GM21526 (cell line): ENCODE measurements at regions not wholly inside any gene's neighbourhood (a gene's known extent, or its start where the extent isn't known, plus 50 kb on each side); places are given as distances from the start of the nearest gene placed in this dataset.
"Not testable (repeated sequence)": the region's sequence is repeated elsewhere in the genome, so short reads cannot be mapped to it uniquely, and the experiment has no call there.

Experiments
- ATAC-seq: cut with Tn5 transposase; IDR thresholded peaks from one replicate; pipeline ENCODE4 v1.9.1; 2021; ENCODE audit warnings: moderate library complexity; ENCODE audit not compliant: unreplicated experiment, low FRiP score

DNA sequence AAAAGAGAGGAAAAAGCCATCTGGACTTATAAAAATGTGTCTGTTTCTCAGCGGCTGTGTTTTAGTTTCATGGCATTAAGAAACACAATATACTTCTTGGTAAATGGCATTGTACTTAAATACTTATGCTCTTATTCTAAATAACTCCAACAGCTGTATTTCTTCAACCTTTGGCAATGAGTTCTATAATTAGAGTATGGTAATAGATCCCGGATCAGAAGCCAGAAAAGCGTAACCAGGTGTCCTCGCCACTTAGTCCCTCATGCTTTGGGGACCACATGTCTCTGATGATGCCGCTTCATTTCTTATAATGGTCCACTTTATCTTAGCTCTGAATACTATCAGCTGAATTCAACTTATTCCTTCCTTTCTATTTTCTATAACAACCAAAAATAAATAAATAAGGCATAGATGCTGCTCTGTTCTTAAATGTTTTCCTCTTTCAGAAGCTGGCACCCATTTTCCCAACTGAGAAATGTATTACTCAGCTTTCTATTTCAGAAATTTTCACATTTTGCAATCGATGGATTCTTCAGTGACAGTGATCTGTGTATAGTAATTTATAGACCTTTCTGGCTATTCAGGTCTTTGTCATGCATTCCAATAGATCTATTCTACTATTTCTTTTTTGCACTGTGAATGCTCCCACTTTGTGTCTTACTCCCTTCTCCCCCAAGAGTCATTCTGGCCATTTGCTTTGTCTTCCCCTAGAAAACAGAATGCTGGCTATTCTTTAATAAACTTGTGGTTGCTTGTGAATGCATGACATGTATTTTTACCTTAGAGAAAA, 87.6 kb upstream of the KBTBD8 start:
- ATAC-seq: no peak

DNA sequence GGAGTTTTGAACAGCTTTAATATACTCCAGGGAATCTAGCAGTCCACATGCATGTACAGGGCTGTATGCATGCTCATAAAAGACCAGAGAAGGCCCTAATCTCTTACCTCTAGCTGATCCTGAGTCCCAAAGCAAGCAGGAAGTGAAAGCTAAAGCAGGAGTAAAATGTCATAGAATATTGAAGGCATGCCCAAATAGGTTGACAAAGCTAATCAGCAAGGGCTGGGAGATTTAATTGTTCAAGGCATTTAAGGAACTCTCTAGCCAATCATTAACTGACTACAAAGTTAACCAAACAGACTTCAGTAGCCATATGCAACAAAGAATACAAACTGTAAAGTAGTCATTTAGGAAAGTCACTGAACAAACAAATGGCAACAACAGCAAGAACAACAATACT, 85.8 kb upstream of the KBTBD8 start:
- no peak for ATAC-seq

DNA sequence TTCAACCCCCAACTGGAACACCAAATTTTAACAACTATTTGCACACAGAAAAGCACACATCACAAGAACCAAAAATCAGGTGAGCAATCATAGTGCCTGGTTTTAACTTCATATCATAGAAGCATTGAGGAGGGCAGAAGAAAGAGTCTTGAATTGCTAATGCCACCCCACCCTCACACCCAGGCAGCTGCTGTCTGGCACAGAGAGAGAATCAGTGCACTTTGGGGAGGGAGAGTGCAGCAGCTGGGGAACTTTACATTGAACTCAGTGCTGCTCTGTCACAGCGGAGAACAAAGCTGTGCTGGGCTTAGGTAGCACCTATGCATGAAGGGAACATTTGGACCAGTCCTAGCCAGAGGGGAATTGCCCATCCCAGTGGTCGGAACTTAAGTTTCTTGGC, 76.0 kb upstream of the KBTBD8 start:
- no peak for ATAC-seq

DNA sequence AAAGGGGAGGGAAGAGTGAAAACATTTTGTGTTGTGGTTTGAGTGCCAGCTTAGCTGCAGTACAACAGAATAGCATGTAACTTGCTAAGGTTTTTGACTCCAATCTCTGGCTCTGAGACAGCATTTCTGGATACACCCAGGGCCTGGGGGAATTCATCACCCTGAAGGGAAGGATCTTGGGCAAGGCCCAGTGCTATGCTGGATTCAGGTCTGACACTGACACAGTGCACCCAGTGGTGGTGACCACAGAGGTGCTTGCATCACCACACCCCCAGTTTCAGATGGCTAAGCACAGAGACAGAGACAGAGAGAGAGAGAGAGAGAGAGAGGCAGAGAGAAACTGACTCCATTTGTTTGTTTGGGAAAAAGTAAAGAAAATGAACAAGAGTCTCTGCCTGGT, 74.1 kb upstream of the KBTBD8 start:
- no peak for ATAC-seq

DNA sequence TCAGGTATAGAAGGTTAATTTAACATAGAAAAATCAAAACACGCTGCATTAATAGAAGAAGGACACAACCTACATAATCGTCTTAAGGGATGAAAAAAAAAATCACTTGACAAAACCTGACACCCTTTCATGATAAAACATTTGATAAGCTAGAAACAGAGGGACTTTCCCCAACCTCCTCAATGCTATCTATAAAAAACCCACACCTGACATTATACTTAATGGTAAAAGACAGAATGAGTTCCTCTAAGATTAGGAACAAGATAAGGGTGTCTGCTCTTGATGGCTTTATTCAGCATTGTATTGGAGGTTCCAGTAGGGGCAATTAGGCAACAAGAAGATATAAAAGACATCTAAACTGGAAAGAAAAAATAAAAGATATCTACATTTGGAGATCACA, 69.9 kb upstream of the KBTBD8 start:
- ATAC-seq: no peak

DNA sequence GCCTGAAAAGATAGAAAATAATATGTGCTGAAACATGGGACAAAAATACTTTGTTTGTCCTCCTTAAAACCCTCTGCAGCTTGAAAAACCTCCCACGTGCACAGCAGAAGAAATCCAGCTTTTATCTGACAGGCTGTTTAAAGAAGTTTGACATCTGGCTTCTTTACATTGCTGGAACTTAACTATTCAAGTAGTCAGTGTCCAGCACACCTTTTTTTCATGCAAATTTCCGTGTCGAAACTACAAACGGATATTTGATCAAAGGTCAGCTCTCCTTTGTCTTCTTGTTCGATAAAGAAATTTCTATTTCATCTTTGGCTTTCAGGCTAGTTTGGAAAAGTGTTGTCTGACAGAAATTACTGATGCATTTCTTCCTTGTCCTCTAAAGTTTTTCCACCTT, 66.8 kb upstream of the KBTBD8 start:
- ATAC-seq: no peak

DNA sequence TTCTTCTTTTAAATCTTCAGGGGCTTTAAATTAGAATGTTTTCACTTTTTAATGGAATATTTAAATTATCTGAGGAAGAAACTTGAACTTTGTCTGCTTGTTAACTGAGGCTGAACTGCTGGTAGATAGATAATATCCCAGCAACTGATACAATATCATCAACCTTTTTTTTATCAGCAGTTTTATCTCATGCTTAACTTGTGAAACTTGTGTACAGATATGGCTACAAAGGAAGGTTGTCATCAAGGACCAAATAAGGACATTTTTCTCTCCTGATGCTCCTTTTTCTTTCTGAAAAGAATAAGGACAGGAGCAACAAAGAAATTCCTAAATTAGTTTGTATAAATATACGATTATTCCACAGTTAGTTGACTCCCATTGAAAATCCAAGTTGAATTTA, 66.4 kb upstream of the KBTBD8 start:
- ATAC-seq: no peak

DNA sequence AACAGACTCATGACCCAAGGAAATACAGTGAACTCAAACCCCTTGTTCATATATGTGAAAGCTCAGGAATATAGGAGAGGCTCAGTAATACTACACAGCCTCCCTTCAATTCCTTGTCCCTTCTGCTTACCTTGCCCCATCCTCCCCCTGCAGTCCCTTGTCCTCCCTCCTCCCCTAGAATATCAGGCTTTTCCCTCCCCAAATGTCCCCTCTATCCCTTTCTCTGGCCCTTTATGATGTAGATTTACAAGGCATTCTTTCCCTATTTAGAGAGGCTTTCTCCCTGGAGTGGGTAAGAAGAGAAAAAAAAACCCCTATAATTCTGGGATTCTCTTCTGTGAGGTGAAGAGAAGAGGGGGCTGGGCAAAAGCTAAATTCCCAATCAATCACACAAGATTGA, 64.9 kb upstream of the KBTBD8 start:
- ATAC-seq: no peak

DNA sequence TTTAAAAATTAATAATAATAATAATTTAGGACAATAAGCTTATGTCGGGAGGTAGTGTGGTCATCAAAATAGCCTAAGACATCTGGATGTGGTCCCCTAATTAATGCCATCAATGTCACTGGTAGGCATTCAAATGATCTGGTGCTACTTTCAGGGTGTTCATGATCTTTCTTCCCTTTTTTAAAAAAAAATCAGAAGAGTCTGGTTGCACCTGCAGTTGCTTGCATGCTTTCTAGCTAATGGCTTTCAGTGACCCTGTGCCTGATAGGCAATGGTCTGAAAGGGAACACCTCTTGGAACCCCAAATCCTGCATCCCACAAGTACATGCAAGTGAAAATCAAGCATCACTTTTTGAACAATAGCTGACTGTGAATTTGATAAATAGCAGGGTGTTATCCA, 64.1 kb upstream of the KBTBD8 start:
- ATAC-seq: no peak

DNA sequence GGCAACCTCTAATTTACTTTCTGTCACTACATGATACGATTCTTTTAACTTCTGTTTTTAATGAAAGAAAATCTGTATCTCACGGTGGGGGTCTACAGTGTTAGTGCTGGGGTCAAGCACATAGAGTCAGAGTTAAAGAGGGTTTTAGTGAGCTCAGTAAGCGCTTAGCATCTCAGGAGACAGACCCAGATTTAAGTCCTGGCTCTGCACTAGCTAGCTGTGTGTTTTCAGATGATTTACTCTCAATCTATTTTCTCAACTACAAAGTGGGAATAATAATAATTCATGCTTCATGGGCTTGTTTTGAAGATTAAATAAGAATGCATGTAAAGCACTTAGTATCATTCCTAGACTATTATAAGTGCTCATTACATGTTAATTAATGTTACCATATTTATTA, 63.4 kb upstream of the KBTBD8 start:
- no peak for ATAC-seq

DNA sequence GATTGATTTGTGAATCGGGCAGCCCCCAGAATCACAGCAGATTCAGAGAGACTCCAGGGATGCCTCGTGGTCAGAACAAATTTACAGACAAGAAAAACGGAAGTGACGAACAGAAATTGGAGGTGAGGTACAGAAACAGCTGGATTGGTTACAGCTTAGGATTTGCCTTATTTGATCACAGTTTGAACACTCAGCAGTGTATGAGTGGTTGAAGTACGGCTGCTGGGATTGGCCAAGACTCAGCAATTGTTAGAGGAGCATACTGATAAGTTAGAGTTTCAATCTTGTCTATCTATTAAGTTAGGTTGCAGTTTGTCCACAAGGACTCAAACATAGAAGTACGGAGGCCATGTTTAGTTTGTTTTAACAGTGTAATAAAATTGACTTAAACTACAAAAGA, 61.1 kb upstream of the KBTBD8 start:
- not testable (repeated sequence) for ATAC-seq

DNA sequence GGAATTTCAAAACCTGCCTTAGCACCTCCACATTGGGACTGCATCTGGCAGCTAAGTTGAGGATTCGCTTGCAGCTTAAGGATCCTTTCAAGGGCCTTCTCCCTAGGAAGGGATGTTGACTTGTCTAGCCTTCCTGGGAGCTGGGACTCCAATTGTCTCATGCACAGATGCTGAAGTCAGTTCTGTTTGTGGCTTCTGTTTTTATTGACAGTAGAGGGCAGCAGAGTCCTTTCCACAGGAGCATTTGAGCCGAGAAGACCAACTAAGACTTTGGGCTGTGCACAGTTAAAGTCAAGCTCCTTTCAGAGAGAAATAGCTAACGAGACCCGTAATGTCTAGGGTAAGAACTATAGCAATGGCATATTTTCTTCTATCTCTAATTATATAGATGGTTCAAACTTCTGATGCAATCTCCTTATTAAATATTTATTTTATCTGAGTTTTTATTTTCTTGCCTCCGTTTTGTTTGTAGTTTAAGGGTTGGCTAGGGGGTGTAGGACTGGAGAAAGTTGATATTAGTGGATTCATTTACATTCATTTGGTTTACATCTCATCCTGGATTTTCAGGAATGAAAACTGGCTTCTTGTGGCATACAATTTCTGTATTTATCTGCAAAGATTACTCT, 59.7 kb upstream of the KBTBD8 start:
- peak; percentile 74 for ATAC-seq

DNA sequence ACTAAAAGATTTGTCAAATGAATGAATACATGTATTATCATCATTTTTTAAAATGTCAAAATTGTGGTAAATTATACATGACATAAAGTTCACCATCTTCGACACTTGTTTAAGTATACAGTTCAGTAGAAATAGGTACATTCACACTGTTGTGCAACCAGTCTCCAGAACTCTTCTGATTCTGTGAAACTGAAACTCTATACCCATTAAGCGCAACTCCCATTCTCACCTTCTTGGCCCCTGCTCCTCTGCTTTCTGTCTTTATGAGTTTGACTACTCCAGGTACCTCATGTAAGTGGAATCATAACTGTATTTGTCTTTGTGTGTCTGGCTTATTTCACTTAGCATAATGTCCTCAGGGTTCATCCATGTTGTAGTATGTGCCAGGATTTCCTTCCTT, 50.1 kb upstream of the KBTBD8 start:
- no peak for ATAC-seq
